Liver (tissue), 3 donors: ENCODE measurements at regions not wholly inside any gene's neighbourhood (a gene's known extent, or its start where the extent isn't known, plus 50 kb on each side); places are given as distances from the start of the nearest gene placed in this dataset.

Experiments used
- CTCF ChIP-seq: fragments of 150-350 bp; IDR thresholded peaks from 2 replicates; pipeline ENCODE4 v1.5.1; 2017; ENCODE audit warnings: improper control_type of control experiment, low read depth, low read length; ENCODE audit not compliant: missing input control
- JUND ChIP-seq, 2 donors: IDR thresholded peaks; 2 replicates each; pipeline ENCODE4 v1.6.1; 2016; ENCODE audit warnings: antibody characterized with exemption in 2 of 2
- RAD21 ChIP-seq, 2 donors: IDR thresholded peaks; 2 replicates each; pipeline ENCODE4 v1.6.1; 2016; ENCODE audit warnings: antibody characterized with exemption in 2 of 2, mild to moderate bottlenecking in 2 of 2
- SP1 ChIP-seq: IDR thresholded peaks from 2 replicates; pipeline ENCODE4 v1.6.1; 2018; ENCODE audit warnings: antibody characterized with exemption, mild to moderate bottlenecking
- YY1 ChIP-seq: IDR thresholded peaks from 2 replicates; pipeline ENCODE4 v1.6.1; 2016; ENCODE audit warnings: antibody characterized with exemption, mild to moderate bottlenecking
- ZBTB33 ChIP-seq: IDR thresholded peaks from 2 replicates; pipeline ENCODE4 v1.6.1; 2016; ENCODE audit warnings: antibody characterized with exemption
- donor health status: healthy.
- donor health status: healthy.

- no peak for TF ChIP-seq YY1
- no peak for TF ChIP-seq CTCF
- TF ChIP-seq ZBTB33 = no peak
- no peak for TF ChIP-seq RAD21 (IDR thresholded peaks at IDR 0.05)
- no peak for TF ChIP-seq JUND (IDR thresholded peaks at IDR 0.05)
- TF ChIP-seq SP1 = no peak
Observed at GRCh38 chr3:162740941-162741596, 1244.5 kb downstream of the OTOL1 start.
